ENCODE measurements at regions not wholly inside any gene's neighbourhood (a gene's known extent, or its start where the extent isn't known, plus 50 kb on each side); places are given as distances from the start of the nearest gene placed in this dataset.

DNA sequence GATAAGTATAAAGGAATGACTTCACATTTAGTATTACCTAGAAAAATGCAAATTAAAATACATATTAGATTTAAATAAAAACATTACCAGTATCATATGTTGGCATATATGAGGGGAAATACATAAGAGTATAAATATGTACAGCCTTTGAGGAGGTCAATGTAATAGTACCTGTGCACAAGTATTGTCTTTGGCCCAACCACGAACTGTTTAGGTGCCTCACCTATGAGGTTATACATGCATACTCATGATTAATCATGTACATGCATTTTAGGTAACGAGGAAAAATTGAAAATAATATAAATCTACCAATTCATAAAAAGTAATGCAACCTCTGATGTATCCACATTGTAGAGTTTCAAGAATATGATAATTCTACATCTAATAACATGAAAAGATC is 909.8 kb downstream of the METTL15 start:
- no peak for DNase-seq (ENCODE audit: low read depth in 2 of 2)
- TF ChIP-seq, protein P1, sequence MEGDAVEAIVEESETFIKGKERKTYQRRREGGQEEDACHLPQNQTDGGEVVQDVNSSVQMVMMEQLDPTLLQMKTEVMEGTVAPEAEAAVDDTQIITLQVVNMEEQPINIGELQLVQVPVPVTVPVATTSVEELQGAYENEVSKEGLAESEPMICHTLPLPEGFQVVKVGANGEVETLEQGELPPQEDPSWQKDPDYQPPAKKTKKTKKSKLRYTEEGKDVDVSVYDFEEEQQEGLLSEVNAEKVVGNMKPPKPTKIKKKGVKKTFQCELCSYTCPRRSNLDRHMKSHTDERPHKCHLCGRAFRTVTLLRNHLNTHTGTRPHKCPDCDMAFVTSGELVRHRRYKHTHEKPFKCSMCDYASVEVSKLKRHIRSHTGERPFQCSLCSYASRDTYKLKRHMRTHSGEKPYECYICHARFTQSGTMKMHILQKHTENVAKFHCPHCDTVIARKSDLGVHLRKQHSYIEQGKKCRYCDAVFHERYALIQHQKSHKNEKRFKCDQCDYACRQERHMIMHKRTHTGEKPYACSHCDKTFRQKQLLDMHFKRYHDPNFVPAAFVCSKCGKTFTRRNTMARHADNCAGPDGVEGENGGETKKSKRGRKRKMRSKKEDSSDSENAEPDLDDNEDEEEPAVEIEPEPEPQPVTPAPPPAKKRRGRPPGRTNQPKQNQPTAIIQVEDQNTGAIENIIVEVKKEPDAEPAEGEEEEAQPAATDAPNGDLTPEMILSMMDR (IDR thresholded peaks at IDR 0.05; ENCODE audit: low read depth, low read length): no peak
- H3K4me3 ChIP-seq (replicated peaks in 1 of 2; ENCODE audit: low read depth in 2 of 2, low read length in 2 of 2): no peak overlapping the region

DNA sequence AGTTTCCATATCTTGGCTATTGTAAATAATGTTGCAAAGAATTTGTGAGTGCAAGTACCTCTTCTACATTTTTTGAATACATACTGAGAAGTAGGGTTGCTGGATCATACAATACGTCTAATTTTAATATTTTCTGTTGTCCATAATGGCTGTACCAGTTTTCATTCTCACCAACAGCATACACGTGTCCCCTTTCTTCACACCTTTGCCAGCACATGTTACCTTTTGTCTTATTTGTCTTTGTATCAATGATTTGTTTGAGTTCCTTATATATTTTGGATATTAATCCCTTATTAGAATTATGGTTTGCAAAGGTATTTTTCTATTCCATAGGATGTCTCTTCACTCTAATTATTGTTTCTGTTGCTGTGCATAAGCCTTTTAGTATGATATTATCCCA is 904.3 kb downstream of the METTL15 start:
- DNase-seq (ENCODE audit: low read depth in 2 of 2): no peak

DNA sequence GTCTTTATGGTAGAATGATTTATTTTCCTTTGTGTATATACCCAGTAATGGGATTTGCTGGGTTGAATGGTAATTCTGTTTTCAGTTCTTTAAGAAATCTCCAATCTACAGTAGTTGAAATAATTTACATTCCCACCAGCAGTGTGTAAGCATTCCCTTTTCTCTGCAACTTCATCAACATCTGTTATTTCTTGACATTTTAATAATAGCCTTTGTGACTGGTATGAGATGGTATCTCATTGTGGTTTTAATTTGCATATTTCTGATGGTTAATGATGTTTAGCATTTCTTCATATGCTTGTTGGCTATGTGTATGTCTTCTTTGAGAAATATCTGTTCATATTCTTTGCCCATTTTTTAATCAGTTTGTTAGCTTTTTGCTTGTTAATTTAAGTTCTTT is 901.2 kb downstream of the METTL15 start:
- DNase-seq (ENCODE audit: low read depth in 2 of 2): no peak
- TF ChIP-seq, protein P1 (IDR thresholded peaks at IDR 0.05; ENCODE audit: low read depth, low read length): no peak
- H3K4me3 ChIP-seq (replicated peaks in 1 of 2; ENCODE audit: low read depth in 2 of 2, low read length in 2 of 2): no peak overlapping the region

More for the DNA sequence above, 904.3 kb downstream of the METTL15 start:
- no peak overlapping the region for H3K4me3 ChIP-seq (replicated peaks in 1 of 2; ENCODE audit: low read depth in 2 of 2, low read length in 2 of 2)
- TF ChIP-seq, protein P1 (IDR thresholded peaks at IDR 0.05; ENCODE audit: low read depth, low read length): no peak

DNA sequence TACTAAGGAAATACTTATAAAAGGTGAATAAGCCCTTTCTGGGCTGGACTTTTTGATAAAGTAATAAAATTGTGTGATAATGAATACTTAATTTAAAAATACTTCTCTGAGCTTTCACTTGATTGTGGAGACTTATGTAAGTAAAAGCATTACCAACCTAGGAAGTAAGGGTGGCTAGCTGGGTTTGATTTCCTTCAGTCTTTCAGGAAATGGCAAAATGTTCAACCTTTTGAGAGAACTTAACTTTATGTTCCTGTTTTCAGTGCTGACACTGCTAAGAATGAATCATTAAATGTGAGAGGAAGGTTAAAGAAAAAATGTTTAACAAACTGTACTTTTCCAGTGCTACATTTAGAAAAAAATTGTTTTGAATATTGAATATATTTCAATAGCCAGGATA is 900.3 kb downstream of the METTL15 start:
- TF ChIP-seq, protein P1 (IDR thresholded peaks at IDR 0.05; ENCODE audit: low read depth, low read length): no peak
- DNase-seq (ENCODE audit: low read depth in 2 of 2): peak in 1 of 2 donors; percentile 24

DNA sequence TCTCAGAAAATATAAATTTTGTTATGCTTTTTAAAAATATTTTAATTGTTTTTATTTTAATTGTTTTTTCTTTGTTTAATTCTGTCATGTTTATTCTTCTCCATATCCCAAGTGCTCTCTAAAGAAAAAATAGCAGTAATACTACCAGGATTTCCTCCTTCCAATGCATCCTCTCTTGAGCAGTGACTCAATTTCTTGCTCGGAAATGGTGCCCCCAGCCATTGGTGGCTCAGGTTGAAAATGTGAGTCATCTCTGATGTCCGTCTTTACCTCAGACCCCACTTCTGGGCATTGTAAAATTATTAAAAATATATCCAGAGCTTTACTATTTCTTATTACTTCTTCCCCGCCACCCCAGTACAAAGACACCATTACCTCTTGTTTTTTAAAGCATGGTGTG is 898.5 kb downstream of the METTL15 start:
- TF ChIP-seq, protein P1 (IDR thresholded peaks at IDR 0.05; ENCODE audit: low read depth, low read length): no peak
- H3K4me3 ChIP-seq (replicated peaks in 1 of 2; ENCODE audit: low read depth in 2 of 2, low read length in 2 of 2): no peak overlapping the region
- no peak for DNase-seq (ENCODE audit: low read depth in 2 of 2)

More for the DNA sequence above, 900.3 kb downstream of the METTL15 start:
- H3K4me3 ChIP-seq (replicated peaks in 1 of 2; ENCODE audit: low read depth in 2 of 2, low read length in 2 of 2): no peak overlapping the region

DNA sequence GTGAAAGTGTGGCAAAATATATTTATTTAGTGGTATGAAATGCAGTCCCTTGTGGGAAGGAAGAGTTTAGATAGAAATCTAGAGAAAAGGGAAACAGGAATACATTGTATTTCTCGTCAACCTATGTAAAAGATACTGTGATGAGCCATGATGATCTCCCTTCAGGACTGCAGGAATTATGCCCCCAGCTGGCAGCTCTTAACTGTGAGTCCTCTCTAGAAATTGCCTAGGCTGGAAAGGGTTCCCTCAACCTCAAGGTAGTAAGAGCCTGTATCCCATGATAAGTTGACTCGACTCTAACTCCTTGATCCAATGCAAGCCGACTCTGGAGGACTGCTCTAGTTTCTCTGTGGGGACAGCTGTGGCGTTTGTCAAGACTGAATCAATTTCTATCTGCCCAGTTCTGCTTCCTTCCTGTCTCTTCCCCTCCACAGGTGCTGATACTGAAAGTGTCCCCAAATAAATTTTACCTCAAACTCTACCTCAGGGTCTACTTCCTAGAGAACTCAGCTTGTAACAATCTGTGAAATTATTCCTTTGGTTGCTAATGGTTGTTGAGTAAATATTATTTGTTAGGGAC is 897.3 kb downstream of the METTL15 start:
- no peak overlapping the region for H3K4me3 ChIP-seq (replicated peaks in 1 of 2; ENCODE audit: low read depth in 2 of 2, low read length in 2 of 2)
- TF ChIP-seq, protein P1 (IDR thresholded peaks at IDR 0.05; ENCODE audit: low read depth, low read length): no peak
- DNase-seq (ENCODE audit: low read depth in 2 of 2): no peak

DNA sequence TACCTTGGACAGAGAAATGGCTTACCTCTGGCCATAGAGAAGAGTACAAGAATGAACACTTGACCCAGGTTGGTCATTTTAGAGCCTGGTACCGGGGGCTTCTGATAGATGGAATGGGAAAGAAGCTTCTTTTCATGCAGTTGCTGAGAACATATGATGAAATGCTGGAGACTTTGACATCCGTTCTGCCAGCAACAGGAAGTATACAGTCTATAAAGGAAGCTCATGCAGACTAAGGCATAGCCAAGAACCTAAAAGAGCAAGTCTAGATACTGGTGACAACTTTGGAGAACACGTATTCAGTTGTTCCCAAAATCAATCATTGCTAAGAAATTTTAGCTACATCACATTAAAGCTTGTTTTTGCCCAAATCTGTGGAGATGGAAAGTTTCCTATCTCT is 894.6 kb downstream of the METTL15 start:
- H3K4me3 ChIP-seq (replicated peaks in 1 of 2; ENCODE audit: low read depth in 2 of 2, low read length in 2 of 2): no peak overlapping the region
- no peak for DNase-seq (ENCODE audit: low read depth in 2 of 2)
- TF ChIP-seq, protein P1 (IDR thresholded peaks at IDR 0.05; ENCODE audit: low read depth, low read length): no peak
